ENCODE measurements at regions not wholly inside any gene's neighbourhood (a gene's known extent, or its start where the extent isn't known, plus 50 kb on each side); places are given as distances from the start of the nearest gene placed in this dataset.

- TF ChIP-seq CTCF (IDR thresholded peaks at IDR 0.05; ENCODE audit: poor library complexity) (no peak), EZH2 (IDR thresholded peaks at IDR 0.05; ENCODE audit: borderline replicate concordance) (no peak)
These were observed 1336.6 kb upstream of the CDH8 start for GRCh38 chr16:63372815-63373214.
